Ovary (tissue), 3 donors: ENCODE measurements at regions not wholly inside any gene's neighbourhood (a gene's known extent, or its start where the extent isn't known, plus 50 kb on each side); places are given as distances from the start of the nearest gene placed in this dataset.

Experiments
- CTCF ChIP-seq, 3 donors: fragments of 450-650 bp in 2 of 3; fragments of 200-600 bp in 1 of 3; IDR thresholded peaks; one replicate each; pipeline versions ENCODE4 v1.5.1 to v1.8.0; 2016 to 2022; ENCODE audit warnings: antibody characterized with exemption in 3 of 3, mild to moderate bottlenecking in 1 of 3
- EP300 ChIP-seq: sonication (generic); formaldehyde crosslinking; IDR thresholded peaks from one replicate; pipeline ENCODE4 v1.6.1; 2017; ENCODE audit warnings: antibody characterized with exemption
- donor health status: DM: no; HTN: no; CAD: no.

GRCh38 chr7:26944501-26945358 lies 80.3 kb upstream of the SKAP2 start:
- TF ChIP-seq CTCF (IDR thresholded peaks at IDR 0.05) (no peak), EP300 (no peak)
